Ishikawa (cell line): ENCODE measurements at regions not wholly inside any gene's neighbourhood (a gene's known extent, or its start where the extent isn't known, plus 50 kb on each side); places are given as distances from the start of the nearest gene placed in this dataset.

Experiments
- CREB1 ChIP-seq: IDR thresholded peaks from 2 replicates; pipeline ENCODE4 v1.6.1; 2012; ENCODE audit warnings: low read depth
- EP300 ChIP-seq: IDR thresholded peaks from 2 replicates; pipeline ENCODE4 v1.6.1; 2012; ENCODE audit warnings: borderline replicate concordance
- FOXM1 ChIP-seq: IDR thresholded peaks from 2 replicates; pipeline ENCODE4 v1.6.1; 2012; ENCODE audit warnings: low read depth, borderline replicate concordance
- NFIC ChIP-seq: IDR thresholded peaks from 2 replicates; pipeline ENCODE4 v1.6.1; 2012
- RAD21 ChIP-seq: IDR thresholded peaks from 2 replicates; pipeline ENCODE4 v1.6.1; 2012; ENCODE audit warnings: low read depth
- TAF1 ChIP-seq: IDR thresholded peaks from 2 replicates; pipeline ENCODE4 v1.6.1; 2012; ENCODE audit warnings: low read depth, mild to moderate bottlenecking
- TCF12 ChIP-seq: IDR thresholded peaks from 2 replicates; pipeline ENCODE4 v1.6.1; 2012; ENCODE audit warnings: low read depth
- ZBTB7A ChIP-seq: IDR thresholded peaks from 2 replicates; pipeline ENCODE4 v1.6.1; 2012; ENCODE audit warnings: low read depth
- TF ChIP-seq, protein P1 (sequence below): IDR thresholded peaks from 2 replicates; pipeline ENCODE4 v1.6.1; 2012; ENCODE audit warnings: low read depth, mild to moderate bottlenecking

DNA sequence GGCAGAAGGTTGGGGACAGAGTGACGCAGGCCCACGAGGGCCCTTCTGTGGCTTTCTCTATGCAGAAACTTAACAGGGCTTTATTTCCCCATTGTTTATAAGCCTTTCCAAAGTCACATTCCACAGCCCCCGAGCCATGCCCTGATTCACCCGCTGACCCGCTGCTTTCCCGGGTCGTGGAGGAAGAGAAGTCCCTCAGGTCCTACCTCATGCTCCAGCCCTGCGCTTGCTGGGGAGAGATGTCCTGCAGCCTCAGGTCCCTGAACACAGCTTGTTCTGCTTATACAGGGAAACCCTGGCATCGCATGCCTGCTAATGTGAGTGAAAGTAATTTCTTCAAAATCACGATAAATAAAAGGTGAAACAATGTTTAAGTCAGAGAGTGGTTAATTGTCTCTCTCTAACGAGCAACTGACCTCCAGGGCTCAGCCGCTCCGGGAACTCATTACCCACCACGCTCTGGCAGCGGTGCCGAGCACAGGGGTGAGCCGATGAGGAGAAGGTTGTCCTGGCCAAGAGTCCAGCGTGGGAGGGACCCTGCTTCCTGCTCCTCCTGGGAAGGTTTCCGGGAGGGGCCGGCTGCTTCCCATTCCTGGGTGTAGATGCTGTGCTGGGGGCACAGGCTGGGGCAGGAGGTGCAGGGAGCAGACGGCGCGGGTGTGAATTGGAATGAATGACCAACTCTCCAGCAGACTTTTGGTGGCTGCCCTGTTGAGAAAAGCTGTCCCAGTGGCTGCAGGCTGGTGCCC lies 595.2 kb downstream of the BRD1 start:
- TF ChIP-seq CREB1 (no peak), RAD21 (no peak), FOXM1 (no peak), TCF12 (no peak), NFIC (no peak), EP300 (no peak), ZBTB7A (no peak), TAF1 (no peak)
- TF ChIP-seq, protein P1, sequence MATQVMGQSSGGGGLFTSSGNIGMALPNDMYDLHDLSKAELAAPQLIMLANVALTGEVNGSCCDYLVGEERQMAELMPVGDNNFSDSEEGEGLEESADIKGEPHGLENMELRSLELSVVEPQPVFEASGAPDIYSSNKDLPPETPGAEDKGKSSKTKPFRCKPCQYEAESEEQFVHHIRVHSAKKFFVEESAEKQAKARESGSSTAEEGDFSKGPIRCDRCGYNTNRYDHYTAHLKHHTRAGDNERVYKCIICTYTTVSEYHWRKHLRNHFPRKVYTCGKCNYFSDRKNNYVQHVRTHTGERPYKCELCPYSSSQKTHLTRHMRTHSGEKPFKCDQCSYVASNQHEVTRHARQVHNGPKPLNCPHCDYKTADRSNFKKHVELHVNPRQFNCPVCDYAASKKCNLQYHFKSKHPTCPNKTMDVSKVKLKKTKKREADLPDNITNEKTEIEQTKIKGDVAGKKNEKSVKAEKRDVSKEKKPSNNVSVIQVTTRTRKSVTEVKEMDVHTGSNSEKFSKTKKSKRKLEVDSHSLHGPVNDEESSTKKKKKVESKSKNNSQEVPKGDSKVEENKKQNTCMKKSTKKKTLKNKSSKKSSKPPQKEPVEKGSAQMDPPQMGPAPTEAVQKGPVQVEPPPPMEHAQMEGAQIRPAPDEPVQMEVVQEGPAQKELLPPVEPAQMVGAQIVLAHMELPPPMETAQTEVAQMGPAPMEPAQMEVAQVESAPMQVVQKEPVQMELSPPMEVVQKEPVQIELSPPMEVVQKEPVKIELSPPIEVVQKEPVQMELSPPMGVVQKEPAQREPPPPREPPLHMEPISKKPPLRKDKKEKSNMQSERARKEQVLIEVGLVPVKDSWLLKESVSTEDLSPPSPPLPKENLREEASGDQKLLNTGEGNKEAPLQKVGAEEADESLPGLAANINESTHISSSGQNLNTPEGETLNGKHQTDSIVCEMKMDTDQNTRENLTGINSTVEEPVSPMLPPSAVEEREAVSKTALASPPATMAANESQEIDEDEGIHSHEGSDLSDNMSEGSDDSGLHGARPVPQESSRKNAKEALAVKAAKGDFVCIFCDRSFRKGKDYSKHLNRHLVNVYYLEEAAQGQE = no peak
